GM18519 (cell line): ENCODE measurements at regions not wholly inside any gene's neighbourhood (a gene's known extent, or its start where the extent isn't known, plus 50 kb on each side); places are given as distances from the start of the nearest gene placed in this dataset.
"Not testable (repeated sequence)": the region's sequence is repeated elsewhere in the genome, so short reads cannot be mapped to it uniquely, and the experiment has no call there.

Experiments
- ATAC-seq: cut with Tn5 transposase; IDR thresholded peaks from one replicate; pipeline ENCODE4 v1.9.1; 2021; ENCODE audit warnings: mild to moderate bottlenecking, moderate library complexity; ENCODE audit not compliant: unreplicated experiment, low FRiP score

DNA sequence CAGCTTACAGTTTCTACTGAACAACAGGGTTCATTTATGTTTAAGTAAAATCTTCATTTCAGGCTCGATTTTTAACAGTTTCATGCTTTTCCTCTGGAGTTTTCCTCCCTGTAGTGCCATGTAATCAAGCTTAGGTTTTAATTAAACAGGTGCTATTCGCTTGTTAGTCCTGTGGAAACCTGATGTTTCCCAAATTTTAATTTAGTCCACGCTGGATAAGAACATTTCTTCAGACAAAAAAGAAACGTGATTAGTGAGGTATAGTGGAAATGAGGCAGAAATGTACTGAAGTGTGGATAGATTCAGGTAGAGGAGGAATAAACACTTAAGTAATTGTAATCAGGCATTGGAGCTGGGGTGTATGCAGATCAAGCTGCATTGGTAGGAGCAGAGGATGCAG is 1217.5 kb downstream of the AACS start:
- ATAC-seq = no peak

DNA sequence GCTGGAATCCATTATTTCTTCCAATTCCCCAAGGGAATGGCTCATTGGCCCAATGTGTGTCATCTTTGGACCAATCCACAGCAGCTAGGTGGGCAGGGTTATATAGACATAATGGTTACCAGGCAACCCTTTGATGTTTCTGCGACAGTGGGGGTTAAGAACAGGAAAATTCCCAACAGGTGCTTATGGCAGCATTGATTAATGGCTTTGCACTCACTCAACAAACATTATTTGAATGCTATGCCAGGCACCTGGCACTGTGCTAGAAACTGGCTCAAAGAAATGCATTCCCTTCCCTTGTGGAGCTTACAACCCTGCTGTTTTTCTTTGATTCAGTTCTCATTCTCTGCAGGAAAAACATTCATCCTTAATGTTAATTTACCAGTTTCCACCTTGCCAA is 1221.0 kb downstream of the AACS start:
- no peak for ATAC-seq

DNA sequence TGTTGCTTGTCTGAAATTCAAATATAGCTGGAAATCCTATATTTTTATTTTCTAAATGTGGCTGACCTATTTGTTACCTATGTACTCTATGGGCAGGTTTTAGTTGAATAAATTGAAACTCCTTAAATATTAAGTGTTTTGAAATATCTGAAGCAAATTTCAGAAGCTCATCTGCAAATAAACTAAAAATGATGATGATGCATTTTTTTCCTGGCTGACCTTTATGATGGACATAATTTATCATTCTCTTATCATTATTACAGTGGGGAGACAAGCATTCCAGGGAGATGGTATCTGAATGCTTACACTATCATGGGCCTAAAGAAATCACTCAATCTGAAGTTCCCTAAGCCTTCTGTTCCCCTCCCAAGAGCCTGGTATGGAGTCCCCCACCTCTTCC is 1225.2 kb downstream of the AACS start:
- no peak for ATAC-seq

DNA sequence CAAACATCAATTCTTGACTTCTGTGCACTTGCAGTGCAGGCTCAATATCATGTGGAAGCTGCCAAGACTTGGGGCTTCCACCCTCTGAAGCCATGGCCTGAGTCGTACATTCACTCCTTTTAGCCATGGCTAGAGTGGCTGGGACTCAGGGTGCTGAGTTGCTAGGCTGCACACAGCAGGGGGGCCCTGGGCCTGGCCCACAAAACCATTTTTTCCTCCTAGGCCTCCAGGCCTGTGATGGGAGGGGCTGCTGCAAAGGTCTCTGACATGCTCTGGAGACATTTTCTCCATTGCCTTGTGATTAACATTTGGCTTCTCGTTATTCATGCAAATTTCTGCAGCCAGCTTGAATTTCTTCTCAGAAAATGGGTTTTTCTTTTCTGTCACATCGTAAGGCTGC is 1226.8 kb downstream of the AACS start:
- ATAC-seq = not testable (repeated sequence)

GRCh38 chr12:126295652-126296051 is 1230.4 kb downstream of the AACS start:
- ATAC-seq = no peak

- ATAC-seq = no peak
These were observed 1244.0 kb downstream of the AACS start for GRCh38 chr12:126309278-126309677.

DNA sequence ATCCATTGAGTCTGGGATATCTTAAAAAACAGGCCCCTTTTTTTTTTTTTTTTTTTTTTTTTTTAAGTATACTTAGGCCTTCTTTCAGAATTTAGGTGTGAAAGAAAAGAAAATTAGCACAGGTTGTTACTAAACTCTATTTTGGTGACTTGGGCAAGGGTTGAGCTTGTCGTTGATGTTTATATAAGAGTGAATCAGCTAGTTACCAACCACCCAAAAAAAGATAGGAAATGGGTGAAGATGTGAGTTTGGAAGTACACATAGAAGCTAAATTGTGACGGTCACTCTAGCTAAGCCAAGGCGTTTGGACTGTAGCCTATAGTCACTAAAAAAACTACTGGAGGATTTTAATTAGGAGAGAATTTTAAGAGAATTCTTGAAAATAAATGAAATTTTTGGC is 1247.2 kb downstream of the AACS start:
- ATAC-seq = no peak

DNA sequence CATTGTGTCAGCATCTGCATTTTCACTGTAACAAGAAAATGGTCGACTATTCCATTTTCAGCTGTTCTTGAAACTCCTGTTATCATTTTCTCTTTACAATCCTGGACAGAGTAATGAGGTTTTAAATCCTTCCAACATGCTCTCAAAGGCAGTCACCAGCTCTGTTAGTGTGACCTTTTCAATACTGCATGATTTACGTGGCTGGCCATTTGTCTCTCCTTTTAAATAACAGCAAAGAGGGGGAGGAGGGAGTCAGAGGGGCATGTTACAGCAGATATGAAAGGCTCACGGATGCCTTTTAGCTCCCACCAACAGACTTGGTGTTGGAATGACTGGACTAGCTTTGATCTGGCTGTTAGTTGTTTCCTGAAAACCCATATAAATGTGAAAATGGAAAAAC is 1251.2 kb downstream of the AACS start:
- ATAC-seq = no peak

- no peak for ATAC-seq
These were observed 1272.6 kb downstream of the AACS start for GRCh38 chr12:126337556-126338441.

GRCh38 chr12:126342866-126343265 is 1277.6 kb downstream of the AACS start:
- ATAC-seq = no peak

- ATAC-seq = no peak
These were observed 1278.1 kb downstream of the AACS start for GRCh38 chr12:126343321-126343720.

DNA sequence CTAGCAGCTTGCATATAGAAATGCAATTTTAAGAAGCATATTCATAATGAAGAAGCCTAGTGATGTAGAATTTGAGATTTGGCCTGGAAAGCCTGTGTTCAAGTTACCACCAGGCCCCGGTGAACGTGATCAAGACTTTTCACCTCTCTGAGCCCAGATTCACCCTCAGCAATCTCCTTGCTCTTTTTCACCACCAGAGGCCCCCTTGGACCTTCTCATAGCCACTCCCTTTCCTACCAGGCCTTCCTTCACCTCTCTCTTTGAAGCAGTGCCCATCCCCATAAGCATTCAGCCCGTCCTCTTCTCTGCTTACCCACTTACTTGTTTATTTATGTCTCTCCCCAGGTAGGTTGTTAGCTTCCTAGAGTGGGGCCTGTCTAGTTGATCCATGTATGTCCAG is 1280.9 kb downstream of the AACS start:
- no peak for ATAC-seq

DNA sequence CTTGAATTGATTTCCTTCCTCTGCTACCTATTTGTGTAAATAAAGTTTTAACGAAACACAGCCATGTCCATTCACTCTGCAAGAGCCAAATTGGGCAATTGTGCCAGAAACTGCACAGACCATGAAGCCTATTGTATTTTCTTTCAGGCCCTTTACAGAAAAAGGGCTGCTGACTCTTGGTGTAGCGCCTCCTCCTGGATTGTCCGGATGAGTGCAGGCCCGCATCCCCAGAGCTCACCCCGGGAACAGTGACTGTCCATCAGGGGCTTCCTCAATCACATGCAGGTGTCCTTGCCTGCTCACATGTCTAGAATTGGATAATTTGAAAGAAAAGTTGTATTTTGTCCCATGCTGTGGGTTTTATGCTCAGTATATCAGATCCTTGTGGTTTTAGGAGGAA is 1282.2 kb downstream of the AACS start:
- ATAC-seq = no peak

GRCh38 chr12:126349383-126349782 is 1284.1 kb downstream of the AACS start:
- no peak for ATAC-seq

- ATAC-seq = no peak
These were observed 1288.4 kb downstream of the AACS start for GRCh38 chr12:126353604-126354003.

GRCh38 chr12:126354633-126355032 is 1289.4 kb downstream of the AACS start:
- no peak for ATAC-seq

DNA sequence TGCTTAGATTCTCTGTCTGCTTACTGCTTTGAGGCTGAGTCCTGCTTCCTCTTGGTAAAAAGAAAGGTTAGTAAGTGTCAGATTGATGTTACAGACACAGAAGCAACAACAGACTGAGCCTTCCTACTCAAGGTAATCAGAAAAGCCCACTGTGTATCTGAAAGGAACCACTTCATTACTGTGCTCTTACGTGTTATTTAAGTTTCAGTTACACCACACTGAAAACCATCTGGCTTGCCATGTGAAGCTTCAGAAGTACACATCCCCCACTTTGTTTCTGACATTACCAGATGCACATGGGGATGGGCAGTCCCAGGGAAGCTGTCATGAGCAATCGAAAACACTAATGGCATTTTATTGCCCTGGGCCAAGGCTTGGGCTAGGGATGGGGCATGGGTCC is 1290.1 kb downstream of the AACS start:
- ATAC-seq = no peak

DNA sequence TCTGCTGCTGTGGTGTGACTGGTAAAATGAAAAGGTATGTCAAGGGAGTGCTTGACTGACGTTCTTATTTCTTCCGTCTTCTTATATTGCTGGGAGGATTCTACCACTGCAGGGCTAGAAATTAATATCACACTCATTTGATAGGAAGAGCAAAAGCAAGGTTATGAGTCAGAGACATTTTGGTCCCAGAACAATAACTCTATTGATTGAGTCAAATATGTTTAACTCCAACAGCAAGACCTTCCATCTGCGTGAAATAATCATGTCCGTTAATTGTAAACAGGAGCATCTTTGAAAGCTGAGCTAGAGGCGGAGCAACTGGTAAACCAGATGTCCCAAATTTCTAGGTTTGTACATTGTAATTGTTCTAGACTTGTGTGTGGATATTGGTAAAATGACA is 1293.6 kb downstream of the AACS start:
- ATAC-seq = no peak

GRCh38 chr12:126359216-126359615 is 1294.0 kb downstream of the AACS start:
- no peak for ATAC-seq

DNA sequence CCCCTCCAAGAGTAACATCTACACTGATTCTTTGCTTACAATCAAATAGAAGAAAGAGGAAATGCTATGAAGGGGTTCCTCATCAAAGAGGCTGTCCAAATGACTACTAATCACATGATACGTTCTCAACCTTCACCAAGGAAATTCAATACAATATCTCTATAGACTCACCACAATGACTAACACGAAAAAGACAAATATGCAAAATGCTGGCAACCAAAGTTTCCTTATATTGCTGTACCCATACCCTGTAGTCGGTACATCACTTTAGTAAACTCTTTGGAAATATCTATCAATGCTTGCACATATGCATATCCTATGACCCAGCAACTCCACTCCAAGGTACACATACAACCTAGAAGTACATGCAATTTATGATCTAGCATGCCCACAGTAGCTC is 1296.6 kb downstream of the AACS start:
- ATAC-seq = no peak

DNA sequence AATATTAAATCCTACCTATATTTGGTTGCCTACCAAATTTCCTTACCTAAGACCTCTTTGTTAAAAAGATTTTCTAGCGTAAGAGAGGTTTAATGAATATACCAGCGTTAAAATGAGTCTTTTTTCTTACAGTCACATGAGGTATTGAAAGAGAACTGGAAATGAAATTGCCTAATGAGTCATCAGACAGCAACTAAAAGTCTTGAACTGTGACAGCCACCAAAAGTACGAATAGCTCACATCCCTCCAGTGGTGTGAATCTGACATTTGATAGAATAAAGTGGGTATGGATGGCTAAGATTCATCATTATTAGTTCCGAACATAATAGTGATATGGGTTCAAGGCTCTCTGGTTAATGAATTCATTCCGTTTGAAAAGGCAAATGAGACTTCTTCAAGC is 1297.3 kb downstream of the AACS start:
- ATAC-seq = no peak

GRCh38 chr12:126362964-126363363 is 1297.7 kb downstream of the AACS start:
- no peak for ATAC-seq
